Panc1 (cell line): ENCODE measurements at regions not wholly inside any gene's neighbourhood (a gene's known extent, or its start where the extent isn't known, plus 50 kb on each side); places are given as distances from the start of the nearest gene placed in this dataset.

Experiments used
- ATAC-seq: fragments of 200-7000 bp; cut with Tn5 transposase; 2 replicates; pipeline ENCODE4 v1.9.1; 2020; ENCODE audit warnings: mild to moderate bottlenecking, moderate library complexity
- BruUV-seq: library from RNA; stranded (reverse); fragments of 400-500 nt; replicated peaks from 2 replicates; lab custom pipeline; 2021; lab: Mats Ljungman, UMichigan
- CTCF ChIA-PET: fragments of 300-600 bp; sonication (Branson Sonifier 250); formaldehyde crosslinking; loops from one replicate; lab custom pipeline; 2022; ENCODE audit warnings: antibody characterized with exemption; lab: Charles Lee
- POLR2A ChIA-PET: fragments of 300-600 bp; sonication (Branson Sonifier 250); formaldehyde crosslinking; loops from one replicate; lab custom pipeline; 2022; ENCODE audit warnings: antibody characterized with exemption; lab: Charles Lee
- DNase-seq: peaks from one replicate; pipeline ENCODE4 v3.0.0-alpha.2; 2010; ENCODE audit warnings: low read depth, low spot score
- H3K27ac ChIP-seq: 2 replicates; pipeline ENCODE4 v1.5.1; 2011; ENCODE audit warnings: mild to moderate bottlenecking, low read length, inconsistent platforms
- H3K27me3 ChIP-seq: fragments of 200-500 bp; sonication (Bioruptor generic); 2 replicates; pipeline ENCODE4 v1.6.0; 2014; ENCODE audit warnings: low read length, inconsistent platforms; ENCODE audit not compliant: control insufficient read depth, insufficient read depth
- H3K36me3 ChIP-seq: fragments of 200-500 bp; sonication (Bioruptor generic); 2 replicates; pipeline ENCODE4 v1.5.1; 2014; ENCODE audit warnings: inconsistent platforms, mild to moderate bottlenecking, low read length, moderate library complexity; ENCODE audit not compliant: control insufficient read depth, insufficient read depth
- H3K4me1 ChIP-seq: 2 replicates; pipeline ENCODE4 v1.5.1; 2011; ENCODE audit warnings: inconsistent platforms, mild to moderate bottlenecking, low read length, moderate library complexity; ENCODE audit not compliant: control insufficient read depth, insufficient read depth
- H3K4me3 ChIP-seq, 2 experiments: 2 replicates each; pipeline ENCODE4 v1.5.1; 2011 to 2012; ENCODE audit warnings: low read depth in 2 of 2, low read length in 2 of 2, mild to moderate bottlenecking in 2 of 2, inconsistent platforms in 1 of 2, moderate library complexity in 1 of 2
- H3K9me3 ChIP-seq: fragments of 200-500 bp; sonication (Bioruptor generic); 2 replicates; pipeline ENCODE4 v1.5.1; 2014; ENCODE audit warnings: low read depth, mild to moderate bottlenecking, inconsistent platforms, low read length, moderate library complexity; ENCODE audit not compliant: control insufficient read depth, insufficient read depth
- CTCF ChIP-seq: fragments of 450-650 bp; IDR thresholded peaks from 2 replicates; pipeline ENCODE4 v1.5.1; 2017; ENCODE audit warnings: mild to moderate bottlenecking
- POLR2AphosphoS5 ChIP-seq: IDR thresholded peaks from 2 replicates; pipeline ENCODE4 v1.6.1; 2012; ENCODE audit warnings: mild to moderate bottlenecking, low read depth, low read length, moderate library complexity
- REST ChIP-seq, 2 experiments: IDR thresholded peaks; 2 replicates each; pipeline ENCODE4 v1.6.1; 2011 to 2012; ENCODE audit warnings: low read depth in 2 of 2, control low read depth in 1 of 2, low read length in 1 of 2, mild to moderate bottlenecking in 1 of 2, moderate library complexity in 1 of 2; ENCODE audit not compliant: insufficient read depth in 1 of 2
- SIN3A ChIP-seq: IDR thresholded peaks from 2 replicates; pipeline ENCODE4 v1.6.1; 2012; ENCODE audit warnings: low read depth, mild to moderate bottlenecking, low read length, moderate library complexity, borderline replicate concordance; ENCODE audit not compliant: insufficient read depth
- TCF7L2 ChIP-seq: IDR thresholded peaks from 2 replicates; pipeline ENCODE4 v1.6.1; 2011; ENCODE audit warnings: mild to moderate bottlenecking, low read depth, low read length, inconsistent platforms
- in situ Hi-C: cut with HindIII; loops from 2 replicates; pipeline ENCODE4 v1.10.0; 2016; ENCODE audit warnings: low sequenced_read_pairs, low pct_unique_long_range_greater_than_20kb
- intact Hi-C: fragments of 100-400 bp; cut with micrococcal nuclease; formaldehyde crosslinking; loops from one replicate; pipeline ENCODE4 v1.10.0; 2022; ENCODE audit not compliant: unreplicated experiment

GRCh38 chr6:100172322-100172713 lies 178.3 kb upstream of the MCHR2 start:
- Histone ChIP-seq H3K4me1 (no peaks in the 10 kb centered on the region), H3K36me3 (no peaks in the 10 kb centered on the region), H3K4me3 (no peak overlapping the region), H3K27ac (no peak overlapping the region), H3K27me3 (no peaks in the 10 kb centered on the region), H3K9me3 (no peaks in the 10 kb centered on the region)
- ChIA-PET CTCF (no interaction called here), POLR2A (interaction anchor here (0.6 kb wide), 1 partner anchor 433 kb away, joined by 3 read pairs; no protein-coding TSS in a partner anchor)
- intact Hi-C loops (no loop called here), in situ Hi-C loops (no loop called here)
- no peak for ATAC-seq
- TF ChIP-seq SIN3A: no peak
- no peak for TF ChIP-seq REST (IDR thresholded peaks at IDR 0.05; ENCODE audit: insufficient read depth in 1 of 2, low read depth in 2 of 2, low read length in 1 of 2)
- no peak for DNase-seq
- BruUV-seq: no TSS peak

- ChIA-PET POLR2A (no interaction called here), CTCF (no interaction called here)
- intact Hi-C loops: no loop called here
Observed at GRCh38 chr6:100171533-100172321, 177.7 kb upstream of the MCHR2 start.

More at GRCh38 chr6:100171533-100172321, 177.7 kb upstream of the MCHR2 start:
- Histone ChIP-seq H3K36me3 (no peaks in the 10 kb centered on the region), H3K4me1 (no peaks in the 10 kb centered on the region), H3K27me3 (no peaks in the 10 kb centered on the region), H3K9me3 (no peaks in the 10 kb centered on the region), H3K27ac (no peak overlapping the region), H3K4me3 (no peak overlapping the region)
- no TSS peak for BruUV-seq
- in situ Hi-C loops: no loop called here
- no peak for TF ChIP-seq POLR2AphosphoS5
- no peak for TF ChIP-seq CTCF
- no peak for TF ChIP-seq REST (IDR thresholded peaks at IDR 0.05; ENCODE audit: insufficient read depth in 1 of 2, low read depth in 2 of 2, low read length in 1 of 2)
- TF ChIP-seq SIN3A: no peak
- no peak for TF ChIP-seq TCF7L2
- ATAC-seq (no peak), DNase-seq (no peak)
